ENCODE measurements at regions not wholly inside any gene's neighbourhood (a gene's known extent, or its start where the extent isn't known, plus 50 kb on each side); places are given as distances from the start of the nearest gene placed in this dataset.

DNA sequence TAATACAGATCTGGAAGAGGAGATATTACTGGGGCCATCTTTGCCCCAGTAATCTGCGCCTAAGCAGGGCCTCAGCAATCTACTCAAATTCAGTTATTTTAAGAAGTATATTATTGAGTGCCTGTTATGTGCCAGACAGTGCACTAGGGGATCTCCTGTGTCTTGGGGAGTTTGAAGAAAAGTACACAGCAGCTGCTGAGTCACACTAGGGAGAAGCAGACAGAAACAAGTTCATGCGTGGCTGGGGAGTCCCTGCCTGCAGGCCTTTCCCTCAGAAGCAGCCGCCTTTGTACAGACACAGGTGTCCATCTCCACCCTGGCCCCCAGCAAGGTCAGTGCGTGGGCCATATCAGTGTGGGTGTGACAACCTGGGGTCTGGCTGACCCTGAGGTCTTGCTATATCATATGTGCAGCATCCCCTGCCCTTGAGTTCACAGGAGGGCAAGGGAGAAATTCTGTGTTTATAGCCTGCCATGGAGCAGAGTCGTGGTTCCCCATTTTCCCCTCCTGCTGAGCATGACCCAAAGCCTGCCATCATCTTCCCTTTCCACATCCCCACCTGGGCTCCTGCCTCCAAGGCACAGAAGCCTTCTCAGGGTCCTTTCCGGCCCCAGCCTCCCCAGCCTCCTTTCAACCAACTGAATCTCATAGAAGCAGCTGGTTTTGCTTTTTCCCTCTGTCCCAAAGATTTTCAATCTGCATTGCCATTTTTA is 229.9 kb upstream of the SDK2 start:
- TF ChIP-seq, protein P1, sequence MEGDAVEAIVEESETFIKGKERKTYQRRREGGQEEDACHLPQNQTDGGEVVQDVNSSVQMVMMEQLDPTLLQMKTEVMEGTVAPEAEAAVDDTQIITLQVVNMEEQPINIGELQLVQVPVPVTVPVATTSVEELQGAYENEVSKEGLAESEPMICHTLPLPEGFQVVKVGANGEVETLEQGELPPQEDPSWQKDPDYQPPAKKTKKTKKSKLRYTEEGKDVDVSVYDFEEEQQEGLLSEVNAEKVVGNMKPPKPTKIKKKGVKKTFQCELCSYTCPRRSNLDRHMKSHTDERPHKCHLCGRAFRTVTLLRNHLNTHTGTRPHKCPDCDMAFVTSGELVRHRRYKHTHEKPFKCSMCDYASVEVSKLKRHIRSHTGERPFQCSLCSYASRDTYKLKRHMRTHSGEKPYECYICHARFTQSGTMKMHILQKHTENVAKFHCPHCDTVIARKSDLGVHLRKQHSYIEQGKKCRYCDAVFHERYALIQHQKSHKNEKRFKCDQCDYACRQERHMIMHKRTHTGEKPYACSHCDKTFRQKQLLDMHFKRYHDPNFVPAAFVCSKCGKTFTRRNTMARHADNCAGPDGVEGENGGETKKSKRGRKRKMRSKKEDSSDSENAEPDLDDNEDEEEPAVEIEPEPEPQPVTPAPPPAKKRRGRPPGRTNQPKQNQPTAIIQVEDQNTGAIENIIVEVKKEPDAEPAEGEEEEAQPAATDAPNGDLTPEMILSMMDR (IDR thresholded peaks at IDR 0.05), result no peak
- TF ChIP-seq POLR2A (IDR thresholded peaks at IDR 0.05) (no peak), POLR2AphosphoS5 (IDR thresholded peaks at IDR 0.05) (no peak)

Data from prostate gland (tissue), 2 donors.